ENCODE measurements at regions not wholly inside any gene's neighbourhood (a gene's known extent, or its start where the extent isn't known, plus 50 kb on each side); places are given as distances from the start of the nearest gene placed in this dataset.

DNA sequence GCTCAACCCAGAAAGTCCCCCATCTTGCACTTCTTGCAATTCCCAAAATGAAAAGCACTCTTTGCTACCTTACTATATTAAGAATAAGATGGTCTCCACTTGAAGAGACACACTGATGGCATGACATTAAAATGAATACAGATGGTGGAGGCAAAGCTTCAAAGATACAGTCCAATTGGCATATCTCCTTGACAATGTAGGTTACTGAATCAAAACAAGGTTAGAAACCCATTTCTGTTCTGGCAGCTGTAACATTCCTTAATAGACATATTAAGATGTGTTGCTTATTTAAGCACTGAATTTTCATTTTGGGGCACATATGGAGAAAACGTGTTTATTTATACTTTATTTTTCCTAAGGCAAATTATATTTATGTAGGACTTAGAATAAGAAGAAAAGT, 1262.8 kb upstream of the CDH8 start:
- dilution Hi-C loops (cut with MboI; ENCODE audit: extremely low pct_ligation_motif_present, low sequenced_read_pairs): no loop called here
- no peak for FAIRE-seq
- no peaks in the 10 kb centered on the region for H3K79me2 ChIP-seq (ENCODE audit: control insufficient read depth, insufficient read depth, low read length)
- no peak overlapping the region for H3K4me2 ChIP-seq (ENCODE audit: control insufficient read depth, extremely low read depth, insufficient read depth, low read depth, low read length)
- H2AFZ ChIP-seq (ENCODE audit: control insufficient read depth, low read length): no peak overlapping the region
- H4K20me1 ChIP-seq (ENCODE audit: control insufficient read depth, extremely low read depth, insufficient read depth, low read length): no peaks in the 10 kb centered on the region
- no peak overlapping the region for H3K27ac ChIP-seq (ENCODE audit: control insufficient read depth, insufficient read depth, low read length)
- H3K9me3 ChIP-seq (ENCODE audit: control insufficient read depth, low read depth, low read length): no peaks in the 10 kb centered on the region
- H3K4me3 ChIP-seq (ENCODE audit: control insufficient read depth in 2 of 3, extremely low read depth in 1 of 3, insufficient read depth in 2 of 3, low read depth in 1 of 3, low read length in 3 of 3): no peak overlapping the region
- no peaks in the 10 kb centered on the region for H3K9me1 ChIP-seq (ENCODE audit: control insufficient read depth, extremely low read depth, insufficient read depth, low read length)
- H3K36me3 ChIP-seq (ENCODE audit: control insufficient read depth in 2 of 2, extremely low read depth in 1 of 2, insufficient read depth in 2 of 2, low read length in 2 of 2): no peaks in the 10 kb centered on the region
- H3K27me3 ChIP-seq (ENCODE audit: control insufficient read depth, extremely low read depth, insufficient read depth, low read length): no peaks in the 10 kb centered on the region
- DNase-seq (ENCODE audit: low read depth, low spot score): no peak
- TF ChIP-seq, protein P1, sequence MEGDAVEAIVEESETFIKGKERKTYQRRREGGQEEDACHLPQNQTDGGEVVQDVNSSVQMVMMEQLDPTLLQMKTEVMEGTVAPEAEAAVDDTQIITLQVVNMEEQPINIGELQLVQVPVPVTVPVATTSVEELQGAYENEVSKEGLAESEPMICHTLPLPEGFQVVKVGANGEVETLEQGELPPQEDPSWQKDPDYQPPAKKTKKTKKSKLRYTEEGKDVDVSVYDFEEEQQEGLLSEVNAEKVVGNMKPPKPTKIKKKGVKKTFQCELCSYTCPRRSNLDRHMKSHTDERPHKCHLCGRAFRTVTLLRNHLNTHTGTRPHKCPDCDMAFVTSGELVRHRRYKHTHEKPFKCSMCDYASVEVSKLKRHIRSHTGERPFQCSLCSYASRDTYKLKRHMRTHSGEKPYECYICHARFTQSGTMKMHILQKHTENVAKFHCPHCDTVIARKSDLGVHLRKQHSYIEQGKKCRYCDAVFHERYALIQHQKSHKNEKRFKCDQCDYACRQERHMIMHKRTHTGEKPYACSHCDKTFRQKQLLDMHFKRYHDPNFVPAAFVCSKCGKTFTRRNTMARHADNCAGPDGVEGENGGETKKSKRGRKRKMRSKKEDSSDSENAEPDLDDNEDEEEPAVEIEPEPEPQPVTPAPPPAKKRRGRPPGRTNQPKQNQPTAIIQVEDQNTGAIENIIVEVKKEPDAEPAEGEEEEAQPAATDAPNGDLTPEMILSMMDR (optimal IDR thresholded peaks at IDR 0.05 in 1 of 3, IDR thresholded peaks at IDR 0.05 in 1 of 3, conservative IDR thresholded peaks at IDR 0.05 in 1 of 3; ENCODE audit: extremely low read depth in 1 of 3, insufficient read depth in 2 of 3, low read length in 3 of 3): no peak
- TF ChIP-seq EZH2 (IDR thresholded peaks at IDR 0.05; ENCODE audit: low read length): no peak
- no peak overlapping the region for H3K9ac ChIP-seq (ENCODE audit: control insufficient read depth, extremely low read depth, insufficient read depth, low read length)
- H3K4me1 ChIP-seq (ENCODE audit: control insufficient read depth, extremely low read depth, insufficient read depth, low read length): no peaks in the 10 kb centered on the region

DNA sequence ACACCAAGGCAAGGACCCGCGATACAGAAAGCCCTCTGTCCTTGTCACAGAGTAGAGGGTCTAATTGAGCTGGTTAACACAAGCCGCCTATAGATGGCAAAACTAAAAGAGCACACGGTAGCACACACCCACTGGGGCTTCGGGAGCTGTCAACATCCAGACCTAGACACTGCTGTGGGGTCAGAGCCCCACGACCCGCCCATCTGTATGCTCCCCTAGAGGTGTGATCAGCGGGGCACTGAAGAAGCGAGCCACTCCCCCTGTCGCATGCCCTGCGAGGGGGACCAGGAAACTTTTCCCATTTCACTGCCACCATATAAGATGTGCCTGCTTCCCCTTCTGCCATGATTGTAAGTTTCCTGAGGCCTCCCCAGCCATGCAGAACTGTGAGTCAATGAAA, 1255.8 kb upstream of the CDH8 start:
- no peak overlapping the region for H3K9ac ChIP-seq (ENCODE audit: control insufficient read depth, extremely low read depth, insufficient read depth, low read length)
- no peaks in the 10 kb centered on the region for H3K27me3 ChIP-seq (ENCODE audit: control insufficient read depth, extremely low read depth, insufficient read depth, low read length)
- no peak overlapping the region for H3K4me3 ChIP-seq (ENCODE audit: control insufficient read depth in 2 of 3, extremely low read depth in 1 of 3, insufficient read depth in 2 of 3, low read depth in 1 of 3, low read length in 3 of 3)
- DNase-seq (ENCODE audit: low read depth, low spot score): no peak
- no peaks in the 10 kb centered on the region for H3K4me1 ChIP-seq (ENCODE audit: control insufficient read depth, extremely low read depth, insufficient read depth, low read length)
- H3K9me1 ChIP-seq (ENCODE audit: control insufficient read depth, extremely low read depth, insufficient read depth, low read length): no peaks in the 10 kb centered on the region
- no peak overlapping the region for H3K4me2 ChIP-seq (ENCODE audit: control insufficient read depth, extremely low read depth, insufficient read depth, low read depth, low read length)
- H4K20me1 ChIP-seq (ENCODE audit: control insufficient read depth, extremely low read depth, insufficient read depth, low read length): no peaks in the 10 kb centered on the region
- TF ChIP-seq, protein P1 (optimal IDR thresholded peaks at IDR 0.05 in 1 of 3, IDR thresholded peaks at IDR 0.05 in 1 of 3, conservative IDR thresholded peaks at IDR 0.05 in 1 of 3; ENCODE audit: extremely low read depth in 1 of 3, insufficient read depth in 2 of 3, low read length in 3 of 3): no peak
- no peak for TF ChIP-seq EZH2 (IDR thresholded peaks at IDR 0.05; ENCODE audit: low read length)
- H2AFZ ChIP-seq (ENCODE audit: control insufficient read depth, low read length): no peak overlapping the region
- no peaks in the 10 kb centered on the region for H3K9me3 ChIP-seq (ENCODE audit: control insufficient read depth, low read depth, low read length)
- H3K79me2 ChIP-seq (ENCODE audit: control insufficient read depth, insufficient read depth, low read length): no peaks in the 10 kb centered on the region
- H3K36me3 ChIP-seq (ENCODE audit: control insufficient read depth in 2 of 2, extremely low read depth in 1 of 2, insufficient read depth in 2 of 2, low read length in 2 of 2): no peaks in the 10 kb centered on the region
- no peak for FAIRE-seq
- dilution Hi-C loops (cut with MboI; ENCODE audit: extremely low pct_ligation_motif_present, low sequenced_read_pairs): no loop called here
- no peak overlapping the region for H3K27ac ChIP-seq (ENCODE audit: control insufficient read depth, insufficient read depth, low read length)

Data from keratinocyte (primary cell).